Effector memory CD8-positive, alpha-beta T cell (primary cell): ENCODE measurements at regions not wholly inside any gene's neighbourhood (a gene's known extent, or its start where the extent isn't known, plus 50 kb on each side); places are given as distances from the start of the nearest gene placed in this dataset.

Experiments used
- ATAC-seq: fragments of 150-1000 bp; cut with Tn5 transposase; replicated peaks from 2 replicates; pipeline ENCODE4 v1.10.0; 2021; ENCODE audit warnings: mild to moderate bottlenecking, moderate library complexity
- DNase-seq, 3 experiments: peaks; one replicate each; pipeline ENCODE4 v3.0.0; 2021
- H3K27ac Mint-ChIP-seq, 2 donors: one replicate each; pipeline ENCODE4 v1.8.0; 2022; ENCODE audit warnings: mild to moderate bottlenecking in 2 of 2, mixed read lengths in 2 of 2, moderate library complexity in 2 of 2
- H3K27me3 Mint-ChIP-seq, 2 donors: one replicate each; pipeline ENCODE4 v1.8.0; 2022; ENCODE audit warnings: mixed read lengths in 2 of 2
- H3K36me3 Mint-ChIP-seq: one replicate; pipeline ENCODE4 v1.8.0; 2022; ENCODE audit warnings: mild to moderate bottlenecking, moderate library complexity, mixed read lengths; ENCODE audit not compliant: insufficient read depth
- H3K4me1 Mint-ChIP-seq, 2 donors: one replicate each; pipeline ENCODE4 v1.8.0; 2022; ENCODE audit warnings: low read depth in 2 of 2, mixed read lengths in 2 of 2
- H3K4me3 Mint-ChIP-seq, 2 donors: one replicate each; pipeline ENCODE4 v1.8.0; 2022; ENCODE audit warnings: mild to moderate bottlenecking in 2 of 2, mixed read lengths in 2 of 2, moderate library complexity in 2 of 2
- H3K9me3 Mint-ChIP-seq, 2 donors: one replicate each; pipeline ENCODE4 v1.8.0; 2022; ENCODE audit warnings: mixed read lengths in 2 of 2

DNA sequence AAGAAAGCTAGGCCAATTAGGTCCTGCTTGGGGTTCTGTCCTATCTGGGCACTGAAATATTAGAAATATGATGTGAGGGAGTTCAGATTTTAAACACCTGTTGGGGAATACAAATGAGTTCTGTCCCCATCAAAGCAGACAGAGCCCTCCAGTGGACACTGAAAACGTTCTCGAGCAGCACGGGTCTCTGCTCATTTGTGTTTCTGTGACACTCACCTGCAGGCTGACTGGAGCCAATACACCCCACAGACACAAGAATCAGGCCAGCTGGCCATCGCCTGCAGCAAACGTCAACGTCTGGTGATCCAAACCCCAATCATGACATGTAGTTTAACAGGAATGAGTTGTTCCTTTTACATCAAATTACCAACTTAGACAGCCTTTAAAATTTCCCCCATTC, 493.4 kb upstream of the TMEM132C start:
- DNase-seq (no peak), ATAC-seq (no peak)
- Mint-ChIP-seq H3K9me3 (peaks cover 9 to 10% of the 10 kb centered on the region in 2 donors), H3K27me3 (no peaks in the 10 kb centered on the region), H3K4me1 (no peaks in the 10 kb centered on the region), H3K27ac (no peak overlapping the region), H3K36me3 (no peaks in the 10 kb centered on the region), H3K4me3 (no peak overlapping the region)

DNA sequence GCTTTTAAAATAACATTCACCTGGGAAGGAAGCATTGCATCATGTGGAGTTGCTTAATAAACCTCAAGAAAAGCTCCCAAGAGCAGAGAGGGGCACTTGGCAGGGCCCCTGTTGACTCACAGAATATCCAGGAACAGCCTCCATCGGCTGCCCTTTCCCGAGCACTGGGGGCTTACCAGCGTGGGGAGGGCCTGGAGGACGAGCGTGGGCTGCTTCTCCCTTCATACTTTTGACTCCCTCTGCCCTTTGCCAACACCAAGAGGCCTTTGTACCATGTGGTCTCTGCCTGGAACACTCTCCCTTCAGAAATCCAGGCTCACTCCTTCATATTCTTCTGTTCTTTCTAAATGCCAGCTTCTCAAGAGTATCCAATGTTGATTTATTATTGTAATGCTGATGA, 492.1 kb upstream of the TMEM132C start:
- no peak for ATAC-seq
- DNase-seq, result no peak
- Mint-ChIP-seq H3K9me3 (peaks cover 9% of the 10 kb centered on the region in 2 donors), H3K36me3 (no peaks in the 10 kb centered on the region), H3K27ac (no peak overlapping the region), H3K4me1 (no peaks in the 10 kb centered on the region), H3K27me3 (no peaks in the 10 kb centered on the region), H3K4me3 (no peak overlapping the region)

DNA sequence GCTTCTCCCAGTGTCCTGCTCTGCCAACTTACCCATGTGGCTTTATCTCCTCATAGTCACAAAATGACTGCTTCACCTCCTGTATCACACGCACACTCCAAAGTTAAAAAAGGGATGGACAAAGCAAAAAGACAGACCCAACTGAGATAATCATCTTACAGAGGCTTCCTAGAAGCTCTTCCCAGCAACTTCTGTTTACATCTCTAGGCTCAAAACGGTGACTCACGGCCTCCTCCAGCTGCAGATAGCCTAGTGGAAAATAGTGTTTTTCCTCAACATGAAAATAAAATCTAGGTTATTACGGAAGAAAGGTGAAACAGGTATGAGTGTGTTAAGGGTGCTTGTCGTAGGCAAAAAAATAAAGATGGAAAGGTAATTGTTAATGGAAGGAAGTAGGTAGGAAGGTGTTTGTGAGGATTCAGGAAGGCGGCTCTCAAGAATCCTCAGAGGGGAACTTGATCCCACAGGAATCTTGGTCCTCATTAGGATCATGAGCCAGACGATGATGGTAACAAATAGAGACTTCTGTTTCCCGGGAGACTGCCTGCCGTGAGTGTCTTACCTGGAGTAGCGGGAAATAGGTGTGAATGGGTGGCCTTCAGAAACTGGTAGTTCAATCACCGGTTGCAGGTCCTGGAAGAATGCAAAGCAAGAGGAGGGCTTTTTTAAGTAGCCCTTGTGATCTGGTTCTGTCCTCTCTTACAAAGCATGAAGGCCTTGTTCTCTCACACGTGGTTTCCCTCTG, 487.5 kb upstream of the TMEM132C start:
- no peak overlapping the region for H3K4me3 Mint-ChIP-seq
- H3K4me1 Mint-ChIP-seq, result no peaks in the 10 kb centered on the region
- ATAC-seq, result no peak
- no peaks in the 10 kb centered on the region for H3K27me3 Mint-ChIP-seq
- DNase-seq, result no peak
- H3K9me3 Mint-ChIP-seq, result peaks cover 2 to 9% of the 10 kb centered on the region in 2 donors
- H3K27ac Mint-ChIP-seq, result no peak overlapping the region
- H3K36me3 Mint-ChIP-seq, result no peaks in the 10 kb centered on the region

DNA sequence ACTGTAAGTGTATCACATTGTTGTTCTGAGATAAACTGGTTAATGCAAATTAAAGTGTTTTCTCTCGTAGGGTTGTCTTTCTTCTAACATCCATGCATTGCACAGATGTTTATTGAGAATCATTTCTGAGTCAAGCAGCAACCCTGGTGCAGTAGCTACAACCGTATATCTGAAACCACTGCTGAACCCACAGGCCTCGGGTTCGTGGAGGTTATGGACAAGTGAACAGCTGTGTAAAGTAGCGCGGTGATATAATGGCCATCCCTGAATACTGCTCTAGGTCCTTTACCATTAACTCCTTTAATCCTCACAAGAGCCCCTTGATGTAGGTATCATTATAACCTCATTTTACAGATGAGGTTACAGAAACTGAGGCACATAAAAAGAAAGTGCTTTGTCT, 486.1 kb upstream of the TMEM132C start:
- Mint-ChIP-seq H3K4me3 (no peak overlapping the region), H3K9me3 (peaks cover 2 to 9% of the 10 kb centered on the region in 2 donors), H3K4me1 (no peaks in the 10 kb centered on the region), H3K36me3 (no peaks in the 10 kb centered on the region), H3K27ac (no peak overlapping the region), H3K27me3 (no peaks in the 10 kb centered on the region)
- ATAC-seq, result no peak
- no peak for DNase-seq

DNA sequence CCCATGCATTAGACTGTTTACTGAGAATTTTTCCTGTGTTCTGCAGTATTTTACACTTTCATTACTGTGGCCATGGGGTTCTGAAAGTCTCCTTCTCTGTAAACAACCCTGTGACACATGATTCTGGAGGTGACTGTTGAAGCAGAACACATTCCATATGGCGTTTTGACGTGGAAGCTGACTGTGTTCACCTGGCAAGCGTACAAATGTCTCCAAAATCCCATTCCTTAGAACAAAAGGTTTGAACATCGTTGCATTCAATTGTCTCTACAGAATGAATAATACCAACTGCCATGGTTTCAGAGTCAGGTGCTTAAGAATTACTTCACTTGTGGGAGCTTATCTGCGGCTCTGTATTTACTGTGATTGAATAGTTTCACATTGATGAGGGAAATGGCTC, 485.6 kb upstream of the TMEM132C start:
- ATAC-seq, result no peak
- no peak for DNase-seq
- H3K27me3 Mint-ChIP-seq, result no peaks in the 10 kb centered on the region
- H3K4me1 Mint-ChIP-seq, result no peaks in the 10 kb centered on the region
- no peak overlapping the region for H3K27ac Mint-ChIP-seq
- no peak overlapping the region for H3K4me3 Mint-ChIP-seq
- H3K9me3 Mint-ChIP-seq, result peaks cover 2 to 9% of the 10 kb centered on the region in 2 donors
- no peaks in the 10 kb centered on the region for H3K36me3 Mint-ChIP-seq

DNA sequence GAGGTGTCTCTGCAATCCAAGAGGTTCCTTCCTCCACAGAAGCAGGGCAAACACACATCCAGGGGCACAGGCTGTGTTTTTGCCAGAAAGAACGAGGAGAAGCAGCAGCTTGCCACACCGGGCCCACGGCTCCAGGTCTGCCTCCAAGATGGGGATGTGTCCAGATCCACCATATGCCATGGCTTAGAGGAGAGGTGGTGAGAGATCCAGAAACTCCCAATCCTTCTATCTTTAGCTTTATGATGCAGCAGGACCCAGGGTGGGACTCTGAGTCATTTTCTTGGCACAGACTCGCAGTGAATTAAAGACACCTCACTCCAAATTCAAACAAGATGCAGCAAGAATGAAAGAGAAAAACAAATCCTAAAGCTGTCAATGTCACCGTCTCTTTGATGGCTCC, 481.4 kb upstream of the TMEM132C start:
- DNase-seq (no peak), ATAC-seq (no peak)
- Mint-ChIP-seq H3K4me1 (no peaks in the 10 kb centered on the region), H3K36me3 (no peaks in the 10 kb centered on the region), H3K9me3 (peaks cover 0 to 5% of the 10 kb centered on the region in 2 donors), H3K4me3 (no peak overlapping the region), H3K27me3 (no peaks in the 10 kb centered on the region), H3K27ac (no peak overlapping the region)

DNA sequence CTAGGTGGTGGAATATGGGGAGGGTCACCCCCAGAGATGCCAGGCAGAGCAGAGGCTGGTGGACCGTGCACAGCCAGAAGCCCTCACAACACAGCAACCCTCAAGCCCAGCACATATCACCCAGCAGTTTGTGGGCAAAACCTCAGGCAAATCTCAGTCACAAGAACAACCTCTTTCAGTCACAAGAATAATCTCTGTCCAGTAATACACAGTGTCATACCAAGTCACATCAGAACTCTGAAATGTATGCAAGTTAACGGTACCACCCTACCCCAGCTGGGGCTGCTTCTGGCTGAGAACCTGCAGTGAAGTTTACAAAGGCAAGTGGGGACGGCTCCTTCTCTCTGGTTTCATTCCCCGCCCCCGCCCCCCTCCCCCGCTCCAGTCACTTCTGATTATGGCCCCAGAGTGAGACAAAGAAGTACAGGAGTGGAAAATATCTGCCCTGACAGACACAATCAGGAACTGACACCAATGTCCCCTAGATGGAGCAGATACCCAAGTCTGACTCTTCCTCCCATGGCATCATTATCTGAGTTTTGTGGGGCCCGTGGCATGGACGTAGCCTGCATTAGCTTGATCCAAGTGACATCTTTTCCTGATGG, 480.9 kb upstream of the TMEM132C start:
- no peaks in the 10 kb centered on the region for H3K27me3 Mint-ChIP-seq
- peaks cover 0 to 5% of the 10 kb centered on the region in 2 donors for H3K9me3 Mint-ChIP-seq
- no peaks in the 10 kb centered on the region for H3K36me3 Mint-ChIP-seq
- ATAC-seq (no peak), DNase-seq (no peak)
- H3K4me1 Mint-ChIP-seq, result no peaks in the 10 kb centered on the region
- H3K27ac Mint-ChIP-seq, result no peak overlapping the region
- no peak overlapping the region for H3K4me3 Mint-ChIP-seq

DNA sequence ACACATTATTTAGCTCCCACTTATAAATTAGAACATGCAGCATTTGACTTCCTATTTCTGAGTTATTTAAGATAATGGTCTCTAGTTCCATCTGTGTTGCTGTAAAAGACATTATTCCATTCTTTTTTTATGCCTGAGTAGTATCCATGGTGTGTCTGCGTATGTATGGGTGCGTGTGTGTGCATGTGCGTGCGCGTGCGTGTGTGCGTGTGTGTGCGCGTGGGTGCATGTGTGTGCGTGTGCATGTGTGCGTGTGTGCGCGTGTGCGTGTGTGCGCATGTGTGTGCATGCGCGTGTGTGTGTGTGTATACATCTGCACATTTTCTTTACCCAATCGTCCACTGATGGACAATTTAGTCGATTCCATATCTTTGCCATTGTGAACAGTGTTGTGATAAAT, 479.4 kb upstream of the TMEM132C start:
- peaks cover 0 to 5% of the 10 kb centered on the region in 2 donors for H3K9me3 Mint-ChIP-seq
- H3K36me3 Mint-ChIP-seq, result no peaks in the 10 kb centered on the region
- ATAC-seq (no peak), DNase-seq (no peak)
- H3K27ac Mint-ChIP-seq, result no peak overlapping the region
- H3K27me3 Mint-ChIP-seq, result no peaks in the 10 kb centered on the region
- H3K4me3 Mint-ChIP-seq, result no peak overlapping the region
- H3K4me1 Mint-ChIP-seq, result no peaks in the 10 kb centered on the region

DNA sequence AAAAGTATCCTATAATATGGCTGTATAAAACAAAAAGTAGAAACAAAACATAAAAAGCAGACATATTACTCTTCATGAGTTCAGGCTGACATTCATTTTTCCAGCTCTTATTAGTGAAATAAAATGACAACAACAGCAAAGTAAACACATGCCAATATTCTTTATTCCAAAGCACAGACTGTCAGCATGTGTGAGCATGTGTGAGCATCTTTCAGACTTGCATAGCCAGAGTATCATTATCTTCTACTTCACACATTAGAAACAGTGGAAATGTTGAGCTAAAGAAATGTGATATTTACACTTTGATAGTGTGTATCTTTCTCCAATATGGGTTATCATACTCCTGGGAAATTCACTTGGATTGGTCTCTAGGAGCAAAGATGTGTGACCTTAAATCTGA, 476.6 kb upstream of the TMEM132C start:
- Mint-ChIP-seq H3K27ac (no peak overlapping the region), H3K27me3 (no peaks in the 10 kb centered on the region), H3K9me3 (peaks cover 0 to 8% of the 10 kb centered on the region in 2 donors), H3K4me1 (no peaks in the 10 kb centered on the region), H3K36me3 (no peaks in the 10 kb centered on the region), H3K4me3 (no peak overlapping the region)
- DNase-seq (no peak), ATAC-seq (no peak)

DNA sequence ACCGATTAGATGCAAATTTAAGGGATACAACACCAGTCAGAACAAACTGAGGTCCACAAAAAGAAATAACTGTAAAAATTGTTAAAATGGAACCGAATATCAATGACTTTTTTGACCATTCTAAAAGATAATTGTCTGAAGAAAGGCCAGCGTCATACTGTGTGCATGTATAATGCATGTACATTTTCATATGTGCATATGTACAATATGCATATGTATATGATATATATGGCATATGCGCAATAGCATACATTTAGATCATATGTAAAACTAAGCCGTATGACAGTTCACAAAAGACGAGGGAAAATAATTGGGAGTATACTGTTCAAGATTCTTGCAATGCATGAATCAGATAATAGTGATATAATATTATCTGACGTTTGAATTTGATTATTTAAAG, 475.8 kb upstream of the TMEM132C start:
- H3K27me3 Mint-ChIP-seq, result no peaks in the 10 kb centered on the region
- ATAC-seq, result no peak
- no peaks in the 10 kb centered on the region for H3K4me1 Mint-ChIP-seq
- H3K27ac Mint-ChIP-seq, result no peak overlapping the region
- H3K9me3 Mint-ChIP-seq, result peaks cover 0 to 8% of the 10 kb centered on the region in 2 donors
- no peak for DNase-seq
- H3K36me3 Mint-ChIP-seq, result no peaks in the 10 kb centered on the region
- H3K4me3 Mint-ChIP-seq, result no peak overlapping the region

DNA sequence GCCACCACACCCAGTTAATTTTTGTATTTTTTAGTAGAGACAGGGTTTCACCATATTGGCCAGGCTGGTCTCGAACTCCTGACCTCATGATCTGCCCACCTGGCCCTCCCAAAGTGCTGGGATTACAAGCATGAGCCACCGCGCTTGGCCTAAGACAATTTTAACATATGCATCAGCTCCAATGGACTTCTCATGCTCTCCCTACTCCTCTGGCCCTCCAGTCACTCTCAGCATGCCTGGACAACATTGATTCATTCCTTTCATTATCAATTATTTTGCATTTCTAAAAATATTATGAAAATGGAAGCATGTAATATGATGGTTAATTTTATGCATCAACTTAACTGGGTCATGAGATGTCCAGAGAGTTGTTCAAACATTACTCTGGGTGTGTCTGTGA, 469.1 kb upstream of the TMEM132C start:
- Mint-ChIP-seq H3K36me3 (no peaks in the 10 kb centered on the region), H3K4me1 (no peaks in the 10 kb centered on the region), H3K27ac (no peak overlapping the region), H3K27me3 (no peaks in the 10 kb centered on the region), H3K9me3 (peaks cover 2 to 8% of the 10 kb centered on the region in 2 donors), H3K4me3 (no peak overlapping the region)
- ATAC-seq, result no peak
- DNase-seq, result no peak

DNA sequence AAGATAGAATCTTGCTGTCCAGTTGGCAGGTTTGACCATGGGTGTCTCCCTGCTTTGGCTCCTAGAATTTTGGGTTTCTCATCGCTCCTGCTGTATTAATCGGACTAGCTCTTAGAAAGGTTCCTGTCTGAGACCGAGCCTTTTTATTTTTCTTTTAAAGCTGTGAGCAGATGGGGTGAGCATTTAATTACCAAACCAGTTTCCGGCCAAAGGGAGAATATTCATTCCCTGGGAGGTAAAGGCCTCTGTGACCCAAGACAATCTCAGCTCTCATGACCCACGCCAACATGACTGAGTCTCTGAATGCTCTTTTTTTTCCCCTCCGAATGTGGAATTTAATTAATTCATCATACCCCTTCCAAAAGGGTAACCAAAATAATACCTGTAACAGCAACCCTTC, 464.7 kb upstream of the TMEM132C start:
- ATAC-seq, result no peak
- H3K27me3 Mint-ChIP-seq, result no peaks in the 10 kb centered on the region
- H3K36me3 Mint-ChIP-seq, result no peaks in the 10 kb centered on the region
- peaks cover 0 to 8% of the 10 kb centered on the region in 2 donors for H3K9me3 Mint-ChIP-seq
- DNase-seq, result no peak
- no peak overlapping the region for H3K27ac Mint-ChIP-seq
- H3K4me1 Mint-ChIP-seq, result no peaks in the 10 kb centered on the region
- no peak overlapping the region for H3K4me3 Mint-ChIP-seq

DNA sequence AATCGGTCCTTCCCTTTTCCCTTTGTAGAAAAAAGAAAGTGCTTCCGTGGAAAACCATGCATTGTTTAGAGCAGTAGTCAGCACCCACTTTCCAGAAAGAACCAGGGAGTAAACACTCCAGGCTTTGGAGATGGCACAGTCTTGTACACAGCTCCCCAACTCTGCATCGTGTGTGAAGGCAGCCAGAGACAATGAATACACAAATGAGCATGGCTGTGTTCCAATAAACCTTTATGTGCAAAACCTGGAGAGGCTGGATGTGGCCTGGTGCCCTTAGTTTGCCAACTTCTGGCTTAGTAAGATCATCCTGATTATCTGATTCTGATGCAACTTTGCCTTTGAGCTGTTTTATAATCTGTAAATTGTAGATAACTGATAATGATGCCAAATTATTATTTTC, 463.4 kb upstream of the TMEM132C start:
- no peak for ATAC-seq
- H3K27ac Mint-ChIP-seq, result no peak overlapping the region

DNA sequence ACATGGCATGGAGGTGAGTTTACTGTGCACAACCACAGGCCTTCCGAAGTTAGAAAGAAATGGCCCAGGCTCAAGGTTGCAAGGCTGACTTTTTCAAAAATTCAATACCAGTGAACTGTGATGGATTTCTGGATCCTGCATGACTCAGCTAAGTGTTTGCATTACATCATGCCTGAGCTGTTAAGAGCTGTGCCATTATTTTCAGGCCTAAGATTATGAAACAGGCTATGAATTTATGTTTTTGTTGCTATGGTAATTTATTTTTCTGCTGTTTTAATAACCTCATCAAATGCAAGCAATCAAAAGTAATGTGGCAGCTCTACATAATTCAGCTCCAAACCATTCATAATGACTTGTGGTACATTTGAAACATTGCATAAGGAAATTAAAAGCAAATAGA, 457.7 kb upstream of the TMEM132C start:
- no peak for ATAC-seq
- peaks cover 5 to 12% of the 10 kb centered on the region in 2 donors for H3K9me3 Mint-ChIP-seq
- H3K4me1 Mint-ChIP-seq, result no peaks in the 10 kb centered on the region
- no peaks in the 10 kb centered on the region for H3K36me3 Mint-ChIP-seq
- no peak overlapping the region for H3K4me3 Mint-ChIP-seq
- no peak for DNase-seq
- H3K27me3 Mint-ChIP-seq, result no peaks in the 10 kb centered on the region
- H3K27ac Mint-ChIP-seq, result no peak overlapping the region

More for the DNA sequence above, 463.4 kb upstream of the TMEM132C start:
- Mint-ChIP-seq H3K4me1 (no peaks in the 10 kb centered on the region), H3K36me3 (no peaks in the 10 kb centered on the region), H3K9me3 (peaks cover 3 to 8% of the 10 kb centered on the region in 2 donors), H3K4me3 (no peak overlapping the region), H3K27me3 (no peaks in the 10 kb centered on the region)
- no peak for DNase-seq
